ENCODE measurements at regions not wholly inside any gene's neighbourhood (a gene's known extent, or its start where the extent isn't known, plus 50 kb on each side); places are given as distances from the start of the nearest gene placed in this dataset.

- TF ChIP-seq CTCF (conservative IDR thresholded peaks at IDR 0.05; ENCODE audit: low read depth, low read length) (no peak), BHLHE40 (IDR thresholded peaks at IDR 0.05; ENCODE audit: low read depth, low read length) (no peak), MXI1 (IDR thresholded peaks at IDR 0.05; ENCODE audit: borderline replicate concordance, low read depth, low read length) (no peak), SMC3 (IDR thresholded peaks at IDR 0.05; ENCODE audit: low read depth, low read length) (no peak)
Measured at GRCh38 chr1:212230329-212230728, 54.9 kb upstream of the PPP2R5A start.
